Psoas muscle (tissue), 7 donors: ENCODE measurements at regions not wholly inside any gene's neighbourhood (a gene's known extent, or its start where the extent isn't known, plus 50 kb on each side); places are given as distances from the start of the nearest gene placed in this dataset.

Experiments
- ATAC-seq, 4 donors: fragments of 200-7000 bp; cut with Tn5 transposase; one replicate each; pipeline ENCODE4 v1.9.1; 2020; ENCODE audit warnings: moderate library complexity in 3 of 4, mild to moderate bottlenecking in 2 of 4
- DNase-seq, 2 donors: peaks; one replicate each; pipeline ENCODE4 v3.0.0-alpha.2; 2020
- H3K27ac ChIP-seq: fragments of 200-600 bp; one replicate; pipeline ENCODE4 v1.8.0; 2022
- H3K27me3 ChIP-seq, 3 donors: fragments of 200-600 bp in 1 of 3; one replicate each; pipeline versions ENCODE4 v1.6.1 to v1.8.0; 2013 to 2022; ENCODE audit warnings: low read length in 2 of 3, mild to moderate bottlenecking in 2 of 3, moderate library complexity in 1 of 3; ENCODE audit not compliant: insufficient read depth in 3 of 3
- H3K36me3 ChIP-seq, 2 donors: fragments of 200-600 bp in 1 of 2; one replicate each; pipeline versions ENCODE4 v1.6.1 to v1.8.0; 2013 to 2022; ENCODE audit warnings: low read depth in 1 of 2, mild to moderate bottlenecking in 1 of 2, moderate library complexity in 1 of 2; ENCODE audit not compliant: insufficient read depth in 1 of 2
- H3K4me1 ChIP-seq: fragments of 200-600 bp; one replicate; pipeline ENCODE4 v1.8.0; 2022
- H3K4me3 ChIP-seq: fragments of 200-600 bp; one replicate; pipeline ENCODE4 v1.8.0; 2022; ENCODE audit warnings: mild to moderate bottlenecking
- H3K9me3 ChIP-seq: fragments of 200-600 bp; one replicate; pipeline ENCODE4 v1.8.0; 2022
- CTCF ChIP-seq: fragments of 200-600 bp; IDR thresholded peaks from one replicate; pipeline ENCODE4 v1.8.0; 2022; ENCODE audit warnings: antibody characterized with exemption
- WGBS, 3 donors: extraction: QIAGEN DNeasy Blood & Tissue Kit; methylation state at CpG; one replicate each; pipeline versions ENCODE4 v1.1.6 to v1.1.7; 2013; 5-methylcytosine and 5-hydroxymethylcytosine counted together
- intact Hi-C, 2 donors: fragments of 100-400 bp; cut with DNase I; formaldehyde crosslinking; loops; one replicate each; pipeline versions ENCODE4 v1.11.0 to v1.14.2; 2022
- donor health status: healthy with polysubstance abuse.
- donor health status: DM: no; HTN: no; CAD: no; lungs with moderate emphysema.
- donor health status: Bipolar disorder and iron deficiency.
- donor health status: healthy.
- donor health status: DM: yes; HTN: yes; CAD: no.
- donor health status: DM: no; HTN: no; CAD: no.
- donor health status: DM: yes; HTN: yes; CAD: no.

- WGBS, 3 donors: 41 to 51% (median 51%) methylated on average over 5 of the region's 5 CpGs
- H3K4me1 ChIP-seq: no peaks in the 10 kb centered on the region
- H3K36me3 ChIP-seq: no peaks in the 10 kb centered on the region
- ATAC-seq: no peak
- DNase-seq: no peak
- no peak for TF ChIP-seq CTCF
- no peak overlapping the region for H3K27ac ChIP-seq
- intact Hi-C loops: no loop called here
- H3K27me3 ChIP-seq: no peaks in the 10 kb centered on the region
- H3K9me3 ChIP-seq: no peaks in the 10 kb centered on the region
- H3K4me3 ChIP-seq: no peak overlapping the region
These were observed 387.1 kb upstream of the PAPPA start for GRCh38 chr9:115766370-115766955.

DNA sequence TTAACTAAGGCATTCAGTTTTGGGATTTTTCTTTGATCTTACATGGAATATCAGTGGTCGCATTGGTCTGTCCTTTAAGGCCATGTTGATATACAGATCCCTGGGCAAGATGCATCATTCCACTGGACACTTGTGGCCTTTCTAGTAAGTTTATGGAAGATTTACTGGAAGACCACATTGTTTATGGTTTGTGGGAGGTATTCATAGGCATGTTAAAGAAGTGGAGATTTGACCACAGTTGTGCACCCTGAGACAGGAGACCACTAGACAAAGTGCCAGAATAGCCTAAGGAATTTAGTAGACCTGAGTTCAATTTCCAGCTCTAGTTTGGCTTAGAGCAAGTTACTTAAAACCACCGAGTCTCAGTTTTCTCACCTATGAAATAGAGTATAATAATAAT, 383.1 kb upstream of the PAPPA start:
- Histone ChIP-seq H3K27me3 (no peaks in the 10 kb centered on the region), H3K9me3 (no peaks in the 10 kb centered on the region), H3K4me1 (no peaks in the 10 kb centered on the region), H3K36me3 (no peaks in the 10 kb centered on the region), H3K27ac (no peak overlapping the region), H3K4me3 (no peak overlapping the region)
- DNase-seq (no peak), ATAC-seq (no peak)
- intact Hi-C loops: no loop called here
- no peak for TF ChIP-seq CTCF
- 80 to 86% (median 85%) methylated on average over 2 of the region's 2 CpGs for WGBS, 3 donors

DNA sequence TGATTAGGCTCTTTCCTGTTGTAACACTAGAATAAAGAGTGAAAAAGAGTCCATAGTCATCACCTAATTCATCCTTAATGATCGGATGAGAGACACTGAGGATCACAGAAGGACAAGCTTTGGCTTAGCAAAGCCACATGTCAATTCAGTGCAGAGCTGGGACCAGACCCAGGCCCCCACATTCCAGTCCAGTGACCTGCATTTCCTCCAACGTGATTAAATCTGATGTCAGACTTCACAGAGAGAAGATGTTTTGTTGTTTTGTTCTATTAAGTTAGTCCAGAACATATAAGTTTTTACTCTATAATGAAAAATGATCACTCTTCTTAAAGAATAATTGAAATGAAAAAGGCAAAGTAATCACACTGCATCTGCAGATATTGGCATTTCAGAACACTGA, 377.9 kb upstream of the PAPPA start:
- WGBS, 3 donors: 27 to 38% (median 31%) methylated on average over 2 of the region's 2 CpGs
- ATAC-seq (no peak), DNase-seq (no peak)
- H3K27me3 ChIP-seq: no peaks in the 10 kb centered on the region
- no peaks in the 10 kb centered on the region for H3K9me3 ChIP-seq
- no peak overlapping the region for H3K27ac ChIP-seq
- no peak overlapping the region for H3K4me3 ChIP-seq
- intact Hi-C loops: no loop called here
- no peaks in the 10 kb centered on the region for H3K36me3 ChIP-seq
- no peaks in the 10 kb centered on the region for H3K4me1 ChIP-seq
- TF ChIP-seq CTCF: no peak

- Histone ChIP-seq H3K27me3 (no peaks in the 10 kb centered on the region), H3K36me3 (no peaks in the 10 kb centered on the region), H3K4me1 (no peaks in the 10 kb centered on the region), H3K4me3 (no peak overlapping the region), H3K9me3 (no peaks in the 10 kb centered on the region), H3K27ac (no peak overlapping the region)
- intact Hi-C loops: no loop called here
- 68 to 78% (median 76%) methylated on average over 2 of the region's 2 CpGs for WGBS, 3 donors
- ATAC-seq (no peak), DNase-seq (no peak)
- TF ChIP-seq CTCF: no peak
These were observed 376.0 kb upstream of the PAPPA start for GRCh38 chr9:115777610-115778009.

GRCh38 chr9:115781070-115781736, 372.4 kb upstream of the PAPPA start:
- intact Hi-C loops: loop anchor here in 1 of 2 donors (5.0 kb wide), 1 partner anchor 1861 kb away; no protein-coding TSS in a partner anchor
- Histone ChIP-seq H3K27me3 (no peaks in the 10 kb centered on the region), H3K36me3 (no peaks in the 10 kb centered on the region), H3K4me3 (no peak overlapping the region), H3K4me1 (no peaks in the 10 kb centered on the region), H3K27ac (no peak overlapping the region), H3K9me3 (no peaks in the 10 kb centered on the region)
- no peak for ATAC-seq
- no peak for DNase-seq
- 60 to 64% (median 61%) methylated on average over 4 of the region's 4 CpGs for WGBS, 3 donors
- TF ChIP-seq CTCF: no peak
